Gastrocnemius medialis (tissue), 4 donors: ENCODE measurements at regions not wholly inside any gene's neighbourhood (a gene's known extent, or its start where the extent isn't known, plus 50 kb on each side); places are given as distances from the start of the nearest gene placed in this dataset.

ENCODE experiments used
- ATAC-seq, 2 donors: fragments of 150-250 bp; one replicate each; pipeline ENCODE4 v1.9.1; 2016
- DNase-seq, 2 donors: peaks; one replicate each; pipeline ENCODE4 v3.0.0-alpha.2; 2019
- H3K27ac ChIP-seq, 4 donors: fragments of 200-600 bp; sonication (generic); 1 replicate in 1 of 4; 2 replicates in 3 of 4; pipeline ENCODE4 v1.5.1; 2016 to 2018; ENCODE audit warnings: mild to moderate bottlenecking in 2 of 4, moderate library complexity in 1 of 4
- H3K27me3 ChIP-seq, 3 donors: fragments of 200-600 bp; sonication (generic) in 2 of 3; 1 replicate in 1 of 3; 2 replicates in 2 of 3; pipeline versions ENCODE4 v1.5.1 to v1.6.0; 2016 to 2019; ENCODE audit warnings: mild to moderate bottlenecking in 1 of 3, moderate library complexity in 1 of 3
- H3K36me3 ChIP-seq, 2 donors: fragments of 200-600 bp; sonication (generic) in 1 of 2; one replicate each; pipeline ENCODE4 v1.5.1; 2017 to 2018
- H3K4me1 ChIP-seq, 2 donors: fragments of 200-600 bp; sonication (generic) in 1 of 2; one replicate each; pipeline ENCODE4 v1.5.1; 2016 to 2017; ENCODE audit warnings: mild to moderate bottlenecking in 2 of 2
- H3K4me3 ChIP-seq, 4 donors: fragments of 200-600 bp; sonication (generic) in 3 of 4; 1 replicate in 1 of 4; 2 replicates in 3 of 4; pipeline ENCODE4 v1.5.1; 2016 to 2019; ENCODE audit warnings: mild to moderate bottlenecking in 2 of 4
- H3K9me3 ChIP-seq, 3 donors: fragments of 200-600 bp; sonication (generic) in 2 of 3; 1 replicate in 1 of 3; 2 replicates in 2 of 3; pipeline ENCODE4 v1.5.1; 2016 to 2019
- CTCF ChIP-seq, 5 experiments: fragments of 450-650 bp in 3 of 5; fragments of 200-600 bp in 2 of 5; sonication (generic) in 2 of 5; IDR thresholded peaks in 4 of 5; conservative IDR thresholded peaks in 1 of 5; 1 replicate in 4 of 5; 2 replicates in 1 of 5; pipeline ENCODE4 v1.5.1; 2016 to 2019; ENCODE audit warnings: antibody characterized with exemption in 5 of 5, mild to moderate bottlenecking in 3 of 5, moderate library complexity in 3 of 5
- POLR2A ChIP-seq, 2 donors: fragments of 450-650 bp; IDR thresholded peaks; one replicate each; pipeline ENCODE4 v1.6.1; 2017; ENCODE audit warnings: antibody characterized with exemption in 2 of 2, mild to moderate bottlenecking in 2 of 2, moderate library complexity in 2 of 2
- in situ Hi-C, 4 donors: fragments of 200-750 bp; cut with MboI; loops; one replicate each; pipeline versions ENCODE4 v1.15.0 to v1.8.0; 2017; ENCODE audit warnings: low sequenced_read_pairs in 4 of 4
- intact Hi-C: fragments of 100-400 bp; cut with DNase I; formaldehyde crosslinking; loops from one replicate; pipeline ENCODE4 v1.15.1; 2023; ENCODE audit warnings: low total_unique reads

- no peaks in the 10 kb centered on the region for H3K27me3 ChIP-seq
- TF ChIP-seq CTCF (IDR thresholded peaks at IDR 0.05 in 4 of 5, conservative IDR thresholded peaks at IDR 0.05 in 1 of 5) (no peak), POLR2A (IDR thresholded peaks at IDR 0.05) (no peak)
- no peak overlapping the region for H3K4me3 ChIP-seq
- intact Hi-C loops (no loop called here), in situ Hi-C loops (no loop called here)
- peaks cover 0 to 6% (median 4%) of the 10 kb centered on the region in 3 donors for H3K9me3 ChIP-seq
- ATAC-seq (no peak), DNase-seq (no peak)
- H3K27ac ChIP-seq = no peak overlapping the region
- H3K4me1 ChIP-seq = no peaks in the 10 kb centered on the region
- no peaks in the 10 kb centered on the region for H3K36me3 ChIP-seq
Measured at GRCh38 chr7:106337754-106338153, 53.0 kb upstream of the NAMPT start.

DNA sequence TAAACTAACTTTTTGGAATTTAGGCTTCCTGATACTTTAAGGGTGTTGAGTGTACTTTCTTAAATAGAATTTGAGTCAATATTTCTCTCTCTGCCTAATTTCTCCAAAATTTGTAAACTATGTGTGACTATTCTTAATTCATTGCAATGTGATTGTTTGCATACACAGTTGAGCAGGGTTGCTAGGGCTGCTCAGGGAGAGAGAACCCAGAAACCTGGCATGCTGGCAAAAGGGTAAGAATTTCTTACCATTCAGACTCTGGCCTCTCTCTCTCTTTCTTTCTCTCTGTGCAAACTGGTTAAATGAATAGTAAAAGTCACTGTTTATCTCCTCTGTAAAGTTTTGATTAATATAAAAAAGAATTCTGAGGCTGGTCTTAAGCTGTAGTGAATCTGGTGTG is 51.0 kb upstream of the NAMPT start:
- no peak for TF ChIP-seq POLR2A (IDR thresholded peaks at IDR 0.05)
- no peak for TF ChIP-seq CTCF (IDR thresholded peaks at IDR 0.05 in 4 of 5, conservative IDR thresholded peaks at IDR 0.05 in 1 of 5)
- no peak for DNase-seq
- Histone ChIP-seq H3K4me1 (no peaks in the 10 kb centered on the region), H3K27me3 (no peaks in the 10 kb centered on the region), H3K27ac (no peak overlapping the region), H3K36me3 (no peaks in the 10 kb centered on the region), H3K9me3 (peaks cover 0 to 6% (median 4%) of the 10 kb centered on the region in 3 donors), H3K4me3 (no peak overlapping the region)
- ATAC-seq = no peak
- in situ Hi-C loops (no loop called here), intact Hi-C loops (no loop called here)
